ENCODE measurements at regions not wholly inside any gene's neighbourhood (a gene's known extent, or its start where the extent isn't known, plus 50 kb on each side); places are given as distances from the start of the nearest gene placed in this dataset.

DNA sequence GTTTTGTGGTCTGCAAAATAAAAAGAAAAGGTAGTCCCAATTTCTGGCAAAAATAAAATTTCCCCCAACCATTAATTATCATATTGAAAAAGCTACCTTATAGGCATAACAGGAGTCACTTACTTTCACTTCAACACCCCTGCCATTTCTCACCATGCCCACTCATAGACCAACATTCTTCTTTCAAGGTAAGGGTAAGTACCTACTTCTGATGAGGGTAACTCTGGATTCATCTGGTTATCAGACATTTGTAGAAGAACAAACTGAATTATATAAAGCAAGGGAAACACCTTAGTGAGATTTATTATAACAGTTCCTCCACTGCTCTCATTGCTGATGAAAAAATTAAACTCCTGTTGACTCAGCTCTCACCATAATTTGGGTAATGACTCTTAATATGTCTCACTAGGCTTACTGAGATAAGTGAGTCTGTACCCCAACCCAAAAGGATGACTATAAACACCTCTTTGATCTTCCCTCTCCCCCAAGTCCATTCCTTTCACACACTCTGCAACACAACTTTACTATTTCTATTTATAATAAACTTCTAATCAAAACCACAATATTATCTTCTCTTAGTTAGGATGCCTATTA is 287.6 kb downstream of the KDM5D start:
- no peak for TF ChIP-seq ZFX (IDR thresholded peaks at IDR 0.05; ENCODE audit: borderline replicate concordance)
- TF ChIP-seq, protein P1, sequence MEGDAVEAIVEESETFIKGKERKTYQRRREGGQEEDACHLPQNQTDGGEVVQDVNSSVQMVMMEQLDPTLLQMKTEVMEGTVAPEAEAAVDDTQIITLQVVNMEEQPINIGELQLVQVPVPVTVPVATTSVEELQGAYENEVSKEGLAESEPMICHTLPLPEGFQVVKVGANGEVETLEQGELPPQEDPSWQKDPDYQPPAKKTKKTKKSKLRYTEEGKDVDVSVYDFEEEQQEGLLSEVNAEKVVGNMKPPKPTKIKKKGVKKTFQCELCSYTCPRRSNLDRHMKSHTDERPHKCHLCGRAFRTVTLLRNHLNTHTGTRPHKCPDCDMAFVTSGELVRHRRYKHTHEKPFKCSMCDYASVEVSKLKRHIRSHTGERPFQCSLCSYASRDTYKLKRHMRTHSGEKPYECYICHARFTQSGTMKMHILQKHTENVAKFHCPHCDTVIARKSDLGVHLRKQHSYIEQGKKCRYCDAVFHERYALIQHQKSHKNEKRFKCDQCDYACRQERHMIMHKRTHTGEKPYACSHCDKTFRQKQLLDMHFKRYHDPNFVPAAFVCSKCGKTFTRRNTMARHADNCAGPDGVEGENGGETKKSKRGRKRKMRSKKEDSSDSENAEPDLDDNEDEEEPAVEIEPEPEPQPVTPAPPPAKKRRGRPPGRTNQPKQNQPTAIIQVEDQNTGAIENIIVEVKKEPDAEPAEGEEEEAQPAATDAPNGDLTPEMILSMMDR (IDR thresholded peaks at IDR 0.05) = no peak
